WTC11 (cell line): ENCODE measurements at regions not wholly inside any gene's neighbourhood (a gene's known extent, or its start where the extent isn't known, plus 50 kb on each side); places are given as distances from the start of the nearest gene placed in this dataset.

ENCODE experiments used
- ATAC-seq: fragments of 200-7000 bp; cut with Tn5 transposase; 2 replicates; pipeline ENCODE4 v1.10.0; 2021; ENCODE audit warnings: mild to moderate bottlenecking, moderate library complexity
- CTCF ChIA-PET: fragments of 300-600 bp; sonication (Branson Sonifier 250); formaldehyde crosslinking; loops from one replicate; lab custom pipeline; 2021; ENCODE audit warnings: antibody characterized with exemption; lab: Charles Lee
- POLR2A ChIA-PET: fragments of 350-600 bp; sonication (Branson Sonifier 250); formaldehyde crosslinking; loops from one replicate; lab custom pipeline; 2021; ENCODE audit warnings: antibody characterized with exemption; lab: Charles Lee
- DNase-seq: peaks from one replicate; pipeline ENCODE4 v3.0.0; 2021; ENCODE audit warnings: low spot score
- H3K27ac Mint-ChIP-seq: 2 replicates; pipeline ENCODE4 v1.8.0; 2021; ENCODE audit warnings: mixed read lengths
- H3K27me3 Mint-ChIP-seq: 2 replicates; pipeline ENCODE4 v1.8.0; 2021; ENCODE audit warnings: low read depth, mild to moderate bottlenecking, moderate library complexity, mixed read lengths
- H3K36me3 Mint-ChIP-seq: 2 replicates; pipeline ENCODE4 v1.8.0; 2021; ENCODE audit warnings: mixed read lengths
- H3K4me1 Mint-ChIP-seq: 2 replicates; pipeline ENCODE4 v1.8.0; 2022; ENCODE audit warnings: mixed read lengths
- H3K4me3 Mint-ChIP-seq: 2 replicates; pipeline ENCODE4 v1.8.0; 2021; ENCODE audit warnings: mild to moderate bottlenecking, moderate library complexity, mixed read lengths
- H3K9me3 Mint-ChIP-seq: 2 replicates; pipeline ENCODE4 v1.8.0; 2021; ENCODE audit warnings: mixed read lengths
- CDX4 ChIP-seq: fragments of 250-450 bp; sonication (Bioruptor Pico); IDR thresholded peaks from 2 replicates; pipeline ENCODE4 v1.9.0; 2021; ENCODE audit warnings: moderate library complexity, mild to moderate bottlenecking, inconsistent platforms, borderline replicate concordance
- ELF4 ChIP-seq: sonication (generic); formaldehyde crosslinking; IDR thresholded peaks from 2 replicates; pipeline ENCODE4 v1.8.1; 2022; ENCODE audit warnings: low read depth, mild to moderate bottlenecking, moderate library complexity, missing genetic modification reagents
- EMX1 ChIP-seq: fragments of 250-450 bp; sonication (Bioruptor Pico); IDR thresholded peaks from 2 replicates; pipeline ENCODE4 v1.8.0; 2021; ENCODE audit warnings: mild to moderate bottlenecking
- FOXK1 ChIP-seq: sonication (generic); formaldehyde crosslinking; IDR thresholded peaks from 2 replicates; pipeline ENCODE4 v1.8.0; 2022; ENCODE audit warnings: mild to moderate bottlenecking, moderate library complexity, missing genetic modification reagents
- GRHL2 ChIP-seq: fragments of 250-450 bp; sonication (Bioruptor Pico); IDR thresholded peaks from 2 replicates; pipeline ENCODE4 v1.8.0; 2022; ENCODE audit warnings: mild to moderate bottlenecking, moderate library complexity; ENCODE audit not compliant: insufficient replicate concordance, severe bottlenecking
- IRF2 ChIP-seq: sonication (generic); formaldehyde crosslinking; IDR thresholded peaks from 2 replicates; pipeline ENCODE4 v1.8.0; 2022; ENCODE audit warnings: low read depth, missing genetic modification reagents, borderline replicate concordance
- NFYB ChIP-seq: sonication (generic); formaldehyde crosslinking; conservative IDR thresholded peaks from 2 replicates; pipeline ENCODE4 v1.8.0; 2022; ENCODE audit warnings: low read depth, missing genetic modification reagents
- NR1H2 ChIP-seq: sonication (generic); formaldehyde crosslinking; IDR thresholded peaks from 2 replicates; pipeline ENCODE4 v1.9.0; 2021; ENCODE audit warnings: mild to moderate bottlenecking, moderate library complexity, missing genetic modification reagents
- SP1 ChIP-seq: sonication (generic); formaldehyde crosslinking; conservative IDR thresholded peaks from 2 replicates; pipeline ENCODE4 v1.8.1; 2022; ENCODE audit warnings: missing genetic modification reagents
- ZNF138 ChIP-seq: sonication (generic); formaldehyde crosslinking; conservative IDR thresholded peaks from 2 replicates; pipeline ENCODE4 v1.8.1; 2022; ENCODE audit warnings: mild to moderate bottlenecking, moderate library complexity, missing genetic modification reagents
- ZNF232 ChIP-seq: sonication (generic); formaldehyde crosslinking; IDR thresholded peaks from 2 replicates; pipeline ENCODE4 v1.8.0; 2022; ENCODE audit warnings: mild to moderate bottlenecking, missing genetic modification reagents
- ZNF423 ChIP-seq: fragments of 250-450 bp; sonication (Bioruptor Pico); IDR thresholded peaks from 2 replicates; pipeline ENCODE4 v2.1.2; 2022; ENCODE audit warnings: mild to moderate bottlenecking, moderate library complexity
- TF ChIP-seq, protein P1 (sequence below): sonication (generic); formaldehyde crosslinking; conservative IDR thresholded peaks from 2 replicates; pipeline ENCODE4 v1.8.1; 2022; ENCODE audit warnings: mild to moderate bottlenecking, missing genetic modification reagents
- TF ChIP-seq, protein P2 (sequence below): fragments of 250-450 bp; sonication (Bioruptor Pico); IDR thresholded peaks from 2 replicates; pipeline ENCODE4 v2.1.2; 2022; ENCODE audit warnings: mild to moderate bottlenecking, moderate library complexity
- TF ChIP-seq, protein P3 (sequence below): sonication (generic); formaldehyde crosslinking; IDR thresholded peaks from 2 replicates; pipeline ENCODE4 v1.8.1; 2022; ENCODE audit warnings: low read depth, mild to moderate bottlenecking, moderate library complexity, missing genetic modification reagents, borderline replicate concordance
- TF ChIP-seq, protein P4 (sequence below): fragments of 250-450 bp; sonication (Bioruptor Pico); IDR thresholded peaks from 2 replicates; pipeline ENCODE4 v1.9.0; 2021; ENCODE audit warnings: mild to moderate bottlenecking
- TF ChIP-seq, protein P5 (sequence below): fragments of 250-450 bp; sonication (Bioruptor Pico); IDR thresholded peaks from 2 replicates; pipeline ENCODE4 v1.9.0; 2021; ENCODE audit warnings: mild to moderate bottlenecking
- TF ChIP-seq, protein P6 (sequence below): sonication (generic); formaldehyde crosslinking; IDR thresholded peaks from 2 replicates; pipeline ENCODE4 v1.8.0; 2022; ENCODE audit warnings: mild to moderate bottlenecking, missing genetic modification reagents

- CTCF ChIA-PET, result no interaction called here
- Mint-ChIP-seq H3K4me3 (no peak overlapping the region), H3K27me3 (peaks cover 2% of the 10 kb centered on the region), H3K9me3 (peaks cover 85% of the 10 kb centered on the region), H3K36me3 (peaks cover 77% of the 10 kb centered on the region), H3K27ac (no peak overlapping the region), H3K4me1 (no peaks in the 10 kb centered on the region)
- no peak for DNase-seq
- no peak for TF ChIP-seq SP1 (CRISPR knock-in tag)
- no peak for TF ChIP-seq FOXK1 (CRISPR knock-in tag)
- TF ChIP-seq, protein P1, sequence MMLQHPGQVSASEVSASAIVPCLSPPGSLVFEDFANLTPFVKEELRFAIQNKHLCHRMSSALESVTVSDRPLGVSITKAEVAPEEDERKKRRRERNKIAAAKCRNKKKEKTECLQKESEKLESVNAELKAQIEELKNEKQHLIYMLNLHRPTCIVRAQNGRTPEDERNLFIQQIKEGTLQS (CRISPR knock-in tag), result no peak
- TF ChIP-seq ZNF423 (CRISPR knock-in tag), result no peak
- no peak for TF ChIP-seq EMX1 (CRISPR knock-in tag)
- no peak for TF ChIP-seq NR1H2 (CRISPR knock-in tag)
- TF ChIP-seq IRF2, result no peak
- TF ChIP-seq GRHL2 (CRISPR knock-in tag), result no peak
- no peak for TF ChIP-seq ZNF138 (CRISPR knock-in tag)
- TF ChIP-seq, protein P2, sequence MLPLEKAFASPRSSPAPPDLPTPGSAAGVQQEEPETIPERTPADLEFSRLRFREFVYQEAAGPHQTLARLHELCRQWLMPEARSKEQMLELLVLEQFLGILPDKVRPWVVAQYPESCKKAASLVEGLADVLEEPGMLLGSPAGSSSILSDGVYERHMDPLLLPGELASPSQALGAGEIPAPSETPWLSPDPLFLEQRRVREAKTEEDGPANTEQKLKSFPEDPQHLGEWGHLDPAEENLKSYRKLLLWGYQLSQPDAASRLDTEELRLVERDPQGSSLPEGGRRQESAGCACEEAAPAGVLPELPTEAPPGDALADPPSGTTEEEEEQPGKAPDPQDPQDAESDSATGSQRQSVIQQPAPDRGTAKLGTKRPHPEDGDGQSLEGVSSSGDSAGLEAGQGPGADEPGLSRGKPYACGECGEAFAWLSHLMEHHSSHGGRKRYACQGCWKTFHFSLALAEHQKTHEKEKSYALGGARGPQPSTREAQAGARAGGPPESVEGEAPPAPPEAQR (CRISPR knock-in tag), result no peak
- TF ChIP-seq ZNF232 (CRISPR knock-in tag), result no peak
- TF ChIP-seq, protein P3, sequence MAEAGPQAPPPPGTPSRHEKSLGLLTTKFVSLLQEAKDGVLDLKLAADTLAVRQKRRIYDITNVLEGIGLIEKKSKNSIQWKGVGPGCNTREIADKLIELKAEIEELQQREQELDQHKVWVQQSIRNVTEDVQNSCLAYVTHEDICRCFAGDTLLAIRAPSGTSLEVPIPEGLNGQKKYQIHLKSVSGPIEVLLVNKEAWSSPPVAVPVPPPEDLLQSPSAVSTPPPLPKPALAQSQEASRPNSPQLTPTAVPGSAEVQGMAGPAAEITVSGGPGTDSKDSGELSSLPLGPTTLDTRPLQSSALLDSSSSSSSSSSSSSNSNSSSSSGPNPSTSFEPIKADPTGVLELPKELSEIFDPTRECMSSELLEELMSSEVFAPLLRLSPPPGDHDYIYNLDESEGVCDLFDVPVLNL (CRISPR knock-in tag), result no peak
- TF ChIP-seq CDX4 (CRISPR knock-in tag), result no peak
- TF ChIP-seq, protein P4, sequence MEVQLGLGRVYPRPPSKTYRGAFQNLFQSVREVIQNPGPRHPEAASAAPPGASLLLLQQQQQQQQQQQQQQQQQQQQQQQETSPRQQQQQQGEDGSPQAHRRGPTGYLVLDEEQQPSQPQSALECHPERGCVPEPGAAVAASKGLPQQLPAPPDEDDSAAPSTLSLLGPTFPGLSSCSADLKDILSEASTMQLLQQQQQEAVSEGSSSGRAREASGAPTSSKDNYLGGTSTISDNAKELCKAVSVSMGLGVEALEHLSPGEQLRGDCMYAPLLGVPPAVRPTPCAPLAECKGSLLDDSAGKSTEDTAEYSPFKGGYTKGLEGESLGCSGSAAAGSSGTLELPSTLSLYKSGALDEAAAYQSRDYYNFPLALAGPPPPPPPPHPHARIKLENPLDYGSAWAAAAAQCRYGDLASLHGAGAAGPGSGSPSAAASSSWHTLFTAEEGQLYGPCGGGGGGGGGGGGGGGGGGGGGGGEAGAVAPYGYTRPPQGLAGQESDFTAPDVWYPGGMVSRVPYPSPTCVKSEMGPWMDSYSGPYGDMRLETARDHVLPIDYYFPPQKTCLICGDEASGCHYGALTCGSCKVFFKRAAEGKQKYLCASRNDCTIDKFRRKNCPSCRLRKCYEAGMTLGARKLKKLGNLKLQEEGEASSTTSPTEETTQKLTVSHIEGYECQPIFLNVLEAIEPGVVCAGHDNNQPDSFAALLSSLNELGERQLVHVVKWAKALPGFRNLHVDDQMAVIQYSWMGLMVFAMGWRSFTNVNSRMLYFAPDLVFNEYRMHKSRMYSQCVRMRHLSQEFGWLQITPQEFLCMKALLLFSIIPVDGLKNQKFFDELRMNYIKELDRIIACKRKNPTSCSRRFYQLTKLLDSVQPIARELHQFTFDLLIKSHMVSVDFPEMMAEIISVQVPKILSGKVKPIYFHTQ (CRISPR knock-in tag), result no peak
- no peak for TF ChIP-seq NFYB (CRISPR knock-in tag)
- POLR2A ChIA-PET, result no interaction called here
- ATAC-seq, result no peak
Measured at GRCh38 chr16:6195966-6196365, 1098.4 kb upstream of the EEF2KMT start.

DNA sequence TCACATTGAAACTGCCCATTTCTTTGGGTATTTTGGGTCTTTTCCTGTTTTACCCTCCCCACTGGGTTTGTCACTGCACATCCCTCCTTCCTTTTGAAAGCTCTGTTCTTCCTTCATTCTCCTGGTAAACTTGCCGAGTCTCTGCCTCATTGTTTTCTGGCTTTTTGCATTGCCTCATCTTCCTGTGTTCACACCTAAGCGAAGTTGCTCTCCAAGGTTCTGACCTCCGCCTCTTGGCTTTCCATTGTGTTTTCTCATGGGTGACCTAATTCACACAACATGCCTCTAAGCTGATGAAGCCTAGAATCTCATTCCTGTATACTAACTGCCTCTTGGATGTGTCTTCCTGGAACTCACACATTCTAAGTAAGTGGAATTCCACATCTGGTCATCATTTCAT is 1096.1 kb upstream of the EEF2KMT start:
- peaks cover 78% of the 10 kb centered on the region for H3K36me3 Mint-ChIP-seq
- POLR2A ChIA-PET, result no interaction called here
- no peak for ATAC-seq
- H3K4me1 Mint-ChIP-seq, result no peaks in the 10 kb centered on the region
- no peak overlapping the region for H3K4me3 Mint-ChIP-seq
- H3K27ac Mint-ChIP-seq, result no peak overlapping the region
- CTCF ChIA-PET, result no interaction called here
- H3K9me3 Mint-ChIP-seq, result peaks cover 83% of the 10 kb centered on the region
- TF ChIP-seq, protein P5, sequence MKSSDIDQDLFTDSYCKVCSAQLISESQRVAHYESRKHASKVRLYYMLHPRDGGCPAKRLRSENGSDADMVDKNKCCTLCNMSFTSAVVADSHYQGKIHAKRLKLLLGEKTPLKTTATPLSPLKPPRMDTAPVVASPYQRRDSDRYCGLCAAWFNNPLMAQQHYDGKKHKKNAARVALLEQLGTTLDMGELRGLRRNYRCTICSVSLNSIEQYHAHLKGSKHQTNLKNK (CRISPR knock-in tag), result no peak
- TF ChIP-seq, protein P6, sequence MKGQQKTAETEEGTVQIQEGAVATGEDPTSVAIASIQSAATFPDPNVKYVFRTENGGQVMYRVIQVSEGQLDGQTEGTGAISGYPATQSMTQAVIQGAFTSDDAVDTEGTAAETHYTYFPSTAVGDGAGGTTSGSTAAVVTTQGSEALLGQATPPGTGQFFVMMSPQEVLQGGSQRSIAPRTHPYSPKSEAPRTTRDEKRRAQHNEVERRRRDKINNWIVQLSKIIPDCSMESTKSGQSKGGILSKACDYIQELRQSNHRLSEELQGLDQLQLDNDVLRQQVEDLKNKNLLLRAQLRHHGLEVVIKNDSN (CRISPR knock-in tag), result no peak
- TF ChIP-seq CDX4 (CRISPR knock-in tag) (no peak), ELF4 (CRISPR knock-in tag) (no peak)
- H3K27me3 Mint-ChIP-seq, result peaks cover 2% of the 10 kb centered on the region
- no peak for DNase-seq
